Fibroblast of skin of right quadriceps (primary cell): ENCODE measurements at regions not wholly inside any gene's neighbourhood (a gene's known extent, or its start where the extent isn't known, plus 50 kb on each side); places are given as distances from the start of the nearest gene placed in this dataset.

Experiments
- DNase-seq: peaks from one replicate; pipeline ENCODE4 v3.0.0-alpha.2; 2013

GRCh38 chr6:170212956-170213636, 77.8 kb downstream of the DLL1 start:
- DNase-seq = no peak

GRCh38 chr6:170212051-170212756, 78.7 kb downstream of the DLL1 start:
- DNase-seq = no peak

DNA sequence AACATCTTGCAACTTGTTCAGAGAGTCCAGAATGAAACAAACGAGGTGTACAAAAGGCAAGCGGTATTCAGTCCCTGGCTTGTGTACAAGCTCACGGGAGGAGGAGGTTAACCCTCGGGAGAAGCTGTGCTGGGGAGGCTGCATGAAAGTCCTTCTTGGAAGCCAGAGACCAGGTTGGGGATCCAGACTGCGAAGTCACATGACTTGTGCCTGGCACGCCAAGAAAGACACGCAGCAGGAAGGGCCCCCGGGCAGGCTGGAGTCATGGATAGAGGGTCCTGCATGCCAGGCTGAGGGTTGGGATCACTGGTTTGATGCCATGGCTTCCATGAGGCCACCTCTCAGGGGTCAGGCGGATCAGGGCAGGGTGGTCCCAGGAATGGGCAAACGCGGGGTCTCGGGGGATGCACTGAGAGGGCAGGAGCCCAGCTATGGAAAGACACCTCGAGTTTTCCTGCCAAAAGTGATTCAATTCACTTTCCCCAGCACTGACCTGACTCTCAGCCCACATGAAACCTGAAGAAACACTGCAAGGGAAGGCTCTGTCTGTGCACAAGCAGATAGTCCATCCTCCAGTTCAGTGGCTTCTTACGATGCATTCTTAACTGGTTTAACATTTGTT, 79.4 kb downstream of the DLL1 start:
- no peak for DNase-seq

- no peak for DNase-seq
Measured at GRCh38 chr6:170210651-170211403, 80.1 kb downstream of the DLL1 start.

- no peak for DNase-seq
Measured at GRCh38 chr6:170210026-170210390, 80.9 kb downstream of the DLL1 start.

GRCh38 chr6:170209354-170210025, 81.4 kb downstream of the DLL1 start:
- DNase-seq = no peak

DNA sequence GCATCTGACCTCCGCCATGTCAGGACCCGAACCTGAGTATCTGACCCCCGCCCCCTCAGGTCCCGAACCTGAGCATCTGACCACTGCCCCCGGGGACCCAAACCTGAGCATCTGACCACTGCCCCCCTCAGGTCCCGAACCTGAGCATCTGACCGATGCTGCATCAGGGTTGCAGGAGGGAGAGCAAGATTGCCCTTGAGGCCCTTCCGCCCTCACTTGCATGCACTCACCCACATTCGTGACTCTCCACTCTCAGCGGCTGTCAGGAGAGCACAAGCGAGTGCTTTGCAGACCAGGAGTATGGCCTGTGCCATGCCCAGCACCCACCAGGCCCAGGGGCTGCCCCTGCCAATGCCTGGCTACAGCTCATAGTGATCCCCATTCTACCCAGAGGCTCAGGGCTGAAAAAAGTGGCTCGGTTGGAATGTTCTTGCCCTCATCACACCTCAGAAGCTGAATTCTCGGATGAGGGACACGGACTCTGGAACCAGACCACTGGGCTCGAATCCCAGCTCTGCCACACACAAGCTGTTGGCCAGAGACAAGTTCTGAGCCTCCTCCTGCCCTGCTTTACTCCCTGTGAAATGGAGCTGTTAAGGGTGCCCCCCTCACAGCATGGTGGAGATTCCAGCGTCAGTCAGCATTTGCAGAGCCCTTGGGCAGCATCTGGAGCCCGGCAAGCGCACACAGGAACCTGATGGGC, 82.1 kb downstream of the DLL1 start:
- DNase-seq = no peak

- no peak for DNase-seq
Measured at GRCh38 chr6:170208182-170208601, 82.7 kb downstream of the DLL1 start.

GRCh38 chr6:170207586-170208181, 83.2 kb downstream of the DLL1 start:
- DNase-seq = no peak

DNA sequence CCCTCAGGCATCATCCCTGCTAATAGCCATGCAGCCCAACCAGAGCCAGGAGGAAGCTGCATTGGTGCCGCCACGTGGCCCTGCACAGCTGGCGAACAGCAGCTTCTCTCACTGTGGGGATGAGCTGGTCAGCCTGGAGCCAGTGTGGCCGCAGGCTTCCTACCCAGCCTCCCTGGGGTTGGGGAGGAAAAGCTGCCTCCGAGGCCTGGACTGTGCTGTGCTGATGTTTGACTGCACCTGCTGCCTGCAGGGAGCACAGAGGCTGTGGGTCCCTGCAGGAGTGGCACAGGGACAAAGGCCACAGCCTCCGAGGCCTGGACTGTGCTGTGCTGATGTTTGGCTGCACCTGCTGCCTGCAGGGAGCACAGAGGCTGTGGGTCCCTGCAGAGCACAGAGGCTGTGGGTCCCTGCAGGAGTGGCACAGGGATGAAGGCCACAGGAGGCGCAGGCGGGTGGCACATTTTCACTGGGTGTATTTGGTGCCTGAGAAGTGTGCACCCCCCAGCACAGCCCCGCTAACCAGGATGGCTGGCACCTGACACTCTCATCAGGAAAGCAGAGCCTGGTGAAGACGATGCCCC, 83.9 kb downstream of the DLL1 start:
- DNase-seq = no peak

- DNase-seq = no peak
Measured at GRCh38 chr6:170206317-170206621, 84.6 kb downstream of the DLL1 start.

- DNase-seq = no peak
Measured at GRCh38 chr6:170205534-170206316, 85.2 kb downstream of the DLL1 start.

DNA sequence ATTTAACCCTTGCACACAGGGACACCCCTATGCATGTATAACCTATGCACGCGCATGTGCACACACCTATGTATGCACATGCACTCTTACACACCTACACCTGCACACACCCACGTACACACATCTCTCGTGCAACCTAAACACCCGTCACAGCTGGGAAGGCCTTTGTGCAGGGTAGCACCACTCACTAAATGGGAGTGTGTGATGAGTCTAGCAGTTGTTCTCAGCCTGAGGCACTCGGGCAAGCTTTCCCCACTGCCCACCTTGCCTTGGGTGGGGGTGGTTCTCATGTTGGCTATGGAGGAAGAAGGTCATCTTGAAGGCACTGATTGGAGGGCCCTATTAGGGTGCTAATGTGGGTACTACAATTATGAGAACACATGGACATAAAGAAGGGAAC, 85.8 kb downstream of the DLL1 start:
- DNase-seq = no peak

DNA sequence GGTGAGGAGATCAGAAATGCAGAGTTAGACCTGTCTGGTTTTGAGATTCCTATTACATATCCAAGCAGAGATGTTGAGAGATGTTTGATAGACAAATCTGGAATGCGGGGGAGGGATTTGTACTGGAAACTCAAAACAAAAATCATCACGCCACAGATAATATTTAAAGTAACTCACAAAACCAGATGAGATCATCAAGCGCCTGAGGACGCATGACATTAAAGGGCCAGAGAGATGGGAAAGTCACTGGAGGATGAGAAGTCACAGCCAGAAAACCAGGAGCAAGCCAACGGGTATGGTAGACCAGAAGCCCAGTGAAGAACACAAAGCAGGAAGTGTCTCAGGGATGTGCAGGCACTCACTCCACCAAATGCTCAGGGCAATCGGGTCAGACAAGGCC, 87.7 kb downstream of the DLL1 start:
- no peak for DNase-seq

DNA sequence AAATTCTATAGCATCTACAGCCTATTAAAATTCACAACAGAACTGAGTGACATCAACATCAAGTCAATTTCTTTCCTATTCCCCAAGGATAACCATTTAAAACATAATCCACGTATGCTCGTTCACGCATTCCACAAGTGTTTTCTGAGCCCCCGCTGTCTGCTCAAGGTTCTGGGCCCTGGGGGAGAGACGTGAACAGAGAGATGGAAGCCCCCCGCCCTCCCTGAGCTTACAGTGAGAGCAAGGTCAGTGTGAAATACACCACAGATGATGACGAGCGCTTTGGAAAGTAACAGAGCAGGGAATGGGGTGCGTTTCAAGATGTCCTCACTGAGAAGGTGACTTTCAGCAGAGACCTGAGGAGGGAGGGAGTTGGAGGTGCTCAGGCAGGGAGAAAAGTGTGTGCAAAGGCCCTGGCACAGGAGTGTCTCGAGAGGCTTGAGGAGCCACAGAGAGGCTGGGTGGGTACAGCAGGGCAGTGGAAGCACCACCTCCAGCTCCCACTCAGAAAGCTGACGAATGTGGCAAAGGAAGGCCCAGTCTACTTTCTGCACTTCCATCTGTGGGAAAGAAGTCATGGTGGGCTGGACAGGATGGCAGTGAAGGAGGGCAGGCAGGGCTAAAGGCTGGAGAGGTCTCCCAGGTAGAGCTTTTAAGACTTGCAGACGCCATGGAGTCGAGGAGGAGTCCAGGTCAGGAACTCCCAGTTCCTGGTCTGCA, 88.3 kb downstream of the DLL1 start:
- DNase-seq = no peak

DNA sequence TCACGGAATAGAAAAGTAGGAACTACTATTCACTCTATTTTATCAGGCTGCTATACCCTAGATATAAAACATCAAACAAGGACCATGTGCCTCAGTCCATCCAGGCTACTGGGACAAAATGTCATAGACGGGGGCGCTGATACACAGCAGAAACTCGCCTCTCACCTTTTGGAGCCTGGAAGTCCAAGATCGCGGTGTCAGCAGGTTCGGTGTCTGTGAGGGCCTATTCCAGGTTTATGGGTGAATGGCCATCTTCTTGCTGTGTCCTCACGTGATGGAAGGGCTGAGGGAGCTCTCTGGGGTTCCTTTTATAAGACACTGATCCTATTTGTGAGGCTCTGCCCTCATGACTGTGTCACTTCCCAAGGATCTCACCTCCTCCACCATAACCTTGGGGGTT, 89.5 kb downstream of the DLL1 start:
- no peak for DNase-seq

- no peak for DNase-seq
Measured at GRCh38 chr6:170200458-170200891, 90.4 kb downstream of the DLL1 start.

- DNase-seq = no peak
Measured at GRCh38 chr6:170199716-170200115, 91.2 kb downstream of the DLL1 start.

DNA sequence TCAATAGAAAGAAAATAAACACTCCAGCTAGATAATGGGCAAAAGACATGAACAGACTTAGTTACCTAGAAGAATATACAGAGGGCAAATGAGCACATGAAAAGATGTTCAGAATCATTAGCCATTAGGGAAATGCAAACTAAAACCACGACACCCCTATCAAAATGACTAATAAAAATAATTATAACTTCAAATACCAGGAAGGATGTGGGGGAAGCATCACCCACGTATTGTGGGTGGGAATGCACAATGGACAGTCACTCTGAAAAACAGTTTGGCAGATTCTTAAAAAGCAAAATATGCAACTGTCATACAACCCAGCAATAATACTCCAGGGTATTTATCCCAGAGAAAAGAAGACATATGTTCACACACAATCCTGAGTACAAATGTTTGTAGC, 92.6 kb downstream of the DLL1 start:
- no peak for DNase-seq

DNA sequence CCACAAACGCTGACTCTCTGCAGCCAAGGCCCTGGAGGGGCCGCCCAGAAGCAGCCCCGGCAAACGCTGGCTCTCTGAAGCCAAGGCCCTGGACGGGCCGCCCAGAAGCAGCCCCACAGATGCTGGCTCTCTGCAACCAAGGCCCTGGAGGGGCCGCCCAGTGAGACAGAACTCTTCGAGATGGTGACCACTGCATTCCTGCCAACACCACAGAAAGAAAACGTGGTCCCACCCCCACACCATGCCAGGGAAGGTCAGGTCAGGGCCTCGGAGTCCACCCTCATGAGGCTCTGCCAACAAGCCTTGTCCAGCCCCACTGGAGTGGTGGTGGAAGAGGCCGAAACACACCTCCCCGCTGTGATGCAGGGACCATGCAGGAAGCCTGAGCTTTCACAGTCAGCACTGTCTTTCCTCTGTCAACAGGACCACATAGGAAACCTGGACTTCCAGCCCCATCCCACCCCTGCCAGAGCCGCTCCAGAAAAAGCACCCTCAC, 97.5 kb downstream of the DLL1 start:
- no peak for DNase-seq
